GM18909 (cell line): ENCODE measurements at regions not wholly inside any gene's neighbourhood (a gene's known extent, or its start where the extent isn't known, plus 50 kb on each side); places are given as distances from the start of the nearest gene placed in this dataset.

ENCODE experiments used
- ATAC-seq: cut with Tn5 transposase; IDR thresholded peaks from one replicate; pipeline ENCODE4 v1.9.1; 2021; ENCODE audit warnings: mild to moderate bottlenecking; ENCODE audit not compliant: unreplicated experiment, poor library complexity

GRCh38 chr13:72186730-72187422 lies 319.9 kb upstream of the DACH1 start:
- ATAC-seq, result no peak

- ATAC-seq, result no peak
Observed at GRCh38 chr13:72185776-72186175, 318.8 kb upstream of the DACH1 start.

- ATAC-seq, result no peak
Observed at GRCh38 chr13:72181661-72182060, 314.7 kb upstream of the DACH1 start.

- ATAC-seq, result no peak
Observed at GRCh38 chr13:72180253-72180952, 313.4 kb upstream of the DACH1 start.

GRCh38 chr13:72174549-72174948 lies 307.5 kb upstream of the DACH1 start:
- no peak for ATAC-seq

GRCh38 chr13:72170571-72170970 lies 303.6 kb upstream of the DACH1 start:
- ATAC-seq, result no peak

- ATAC-seq, result no peak
Observed at GRCh38 chr13:72168126-72168855, 301.3 kb upstream of the DACH1 start.

- no peak for ATAC-seq
Observed at GRCh38 chr13:72166102-72166650, 299.2 kb upstream of the DACH1 start.

GRCh38 chr13:72165276-72165675 lies 298.3 kb upstream of the DACH1 start:
- no peak for ATAC-seq

GRCh38 chr13:72164811-72165210 lies 297.8 kb upstream of the DACH1 start:
- ATAC-seq, result no peak

GRCh38 chr13:72163678-72164077 lies 296.7 kb upstream of the DACH1 start:
- no peak for ATAC-seq

GRCh38 chr13:72160977-72161376 lies 294.0 kb upstream of the DACH1 start:
- no peak for ATAC-seq

- no peak for ATAC-seq
Observed at GRCh38 chr13:72156760-72157159, 289.8 kb upstream of the DACH1 start.

- ATAC-seq, result no peak
Observed at GRCh38 chr13:72153272-72153671, 286.3 kb upstream of the DACH1 start.

GRCh38 chr13:72151241-72151640 lies 284.2 kb upstream of the DACH1 start:
- no peak for ATAC-seq

GRCh38 chr13:72150502-72150901 lies 283.5 kb upstream of the DACH1 start:
- no peak for ATAC-seq

GRCh38 chr13:72149701-72150100 lies 282.7 kb upstream of the DACH1 start:
- no peak for ATAC-seq

GRCh38 chr13:72146816-72147215 lies 279.8 kb upstream of the DACH1 start:
- no peak for ATAC-seq

- no peak for ATAC-seq
Observed at GRCh38 chr13:72145383-72145782, 278.4 kb upstream of the DACH1 start.

- no peak for ATAC-seq
Observed at GRCh38 chr13:72144636-72145035, 277.6 kb upstream of the DACH1 start.

GRCh38 chr13:72141855-72142519 lies 275.0 kb upstream of the DACH1 start:
- no peak for ATAC-seq
